HepG2 (cell line): ENCODE measurements at regions not wholly inside any gene's neighbourhood (a gene's known extent, or its start where the extent isn't known, plus 50 kb on each side); places are given as distances from the start of the nearest gene placed in this dataset.

ENCODE experiments used
- CTCF ChIP-seq: sonication (generic); formaldehyde crosslinking; IDR thresholded peaks from 2 replicates; pipeline ENCODE4 v1.5.0; 2020; ENCODE audit warnings: mild to moderate bottlenecking, missing genetic modification reagents, moderate library complexity
- EP300 ChIP-seq, 3 experiments: sonication (generic) in 1 of 3; formaldehyde crosslinking in 1 of 3; IDR thresholded peaks; 2 replicates each; pipeline versions ENCODE4 v1.5.1 to v1.6.1; 2011 to 2020; ENCODE audit warnings: low read depth in 2 of 3, low read length in 2 of 3, borderline replicate concordance in 1 of 3, improper control_type of control experiment in 1 of 3, mild to moderate bottlenecking in 1 of 3, missing genetic modification reagents in 1 of 3, moderate library complexity in 1 of 3
- KDM1A ChIP-seq: IDR thresholded peaks from 2 replicates; pipeline ENCODE4 v1.6.1; 2016; ENCODE audit warnings: missing compliant biosample characterization
- KLF9 ChIP-seq: IDR thresholded peaks from 2 replicates; pipeline ENCODE4 v1.6.1; 2016; ENCODE audit warnings: low read depth
- NR3C1 ChIP-seq: sonication (generic); formaldehyde crosslinking; IDR thresholded peaks from 2 replicates; pipeline ENCODE4 v1.4.0; 2020; ENCODE audit warnings: missing genetic modification reagents
- RBM22 ChIP-seq: fragments of 200-400 bp; formaldehyde crosslinking; optimal IDR thresholded peaks from 2 replicates; pipeline ENCODE3; 2017; ENCODE audit warnings: mild to moderate bottlenecking, low read length, moderate library complexity
- ZNF225 ChIP-seq: sonication (generic); formaldehyde crosslinking; IDR thresholded peaks from 2 replicates; pipeline ENCODE4 v1.4.0; 2020; ENCODE audit warnings: mild to moderate bottlenecking, missing genetic modification reagents
- ZNF605 ChIP-seq: sonication (generic); formaldehyde crosslinking; IDR thresholded peaks from 2 replicates; pipeline ENCODE4 v1.8.0; 2022; ENCODE audit warnings: mild to moderate bottlenecking, missing genetic modification reagents
- ZZZ3 ChIP-seq: sonication (generic); formaldehyde crosslinking; IDR thresholded peaks from 2 replicates; pipeline ENCODE4 v1.4.0; 2020; ENCODE audit warnings: missing genetic modification reagents, mild to moderate bottlenecking, borderline replicate concordance

DNA sequence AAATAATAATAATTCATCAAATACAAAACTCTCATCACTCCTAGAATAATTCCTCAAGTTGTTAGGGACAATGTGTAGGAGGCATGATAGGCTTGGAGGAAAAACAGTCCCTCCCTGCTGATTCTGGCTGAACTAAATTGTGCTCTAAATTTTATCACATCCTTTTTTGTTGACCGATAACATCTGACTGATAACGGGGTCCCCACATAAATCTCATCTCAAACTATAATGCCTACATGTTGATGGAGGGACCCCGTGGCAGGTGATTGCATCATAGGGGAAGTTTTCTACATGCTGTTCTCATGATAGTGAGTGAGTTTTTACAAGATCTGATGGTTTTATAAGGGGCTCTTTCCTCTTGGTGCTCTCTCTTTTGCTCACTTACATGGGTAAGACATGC lies 1043.5 kb upstream of the SORCS1 start:
- TF ChIP-seq ZNF225 (CRISPR knock-in tag): no peak
- TF ChIP-seq KDM1A (CRISPR knock-in tag): no peak
- no peak for TF ChIP-seq NR3C1 (CRISPR knock-in tag)
- TF ChIP-seq RBM22: no peak
- TF ChIP-seq KLF9: no peak
- no peak for TF ChIP-seq ZNF605 (CRISPR knock-in tag)
- no peak for TF ChIP-seq ZZZ3 (CRISPR knock-in tag)
- TF ChIP-seq CTCF (CRISPR knock-in tag): no peak
- no peak for TF ChIP-seq EP300 (IDR thresholded peaks at IDR 0.05; ENCODE audit: low read depth in 2 of 2, low read length in 2 of 2)
- no peak for TF ChIP-seq EP300 (CRISPR knock-in tag; IDR thresholded peaks at IDR 0.05; ENCODE audit: borderline replicate concordance)
